ENCODE measurements at regions not wholly inside any gene's neighbourhood (a gene's known extent, or its start where the extent isn't known, plus 50 kb on each side); places are given as distances from the start of the nearest gene placed in this dataset.

DNA sequence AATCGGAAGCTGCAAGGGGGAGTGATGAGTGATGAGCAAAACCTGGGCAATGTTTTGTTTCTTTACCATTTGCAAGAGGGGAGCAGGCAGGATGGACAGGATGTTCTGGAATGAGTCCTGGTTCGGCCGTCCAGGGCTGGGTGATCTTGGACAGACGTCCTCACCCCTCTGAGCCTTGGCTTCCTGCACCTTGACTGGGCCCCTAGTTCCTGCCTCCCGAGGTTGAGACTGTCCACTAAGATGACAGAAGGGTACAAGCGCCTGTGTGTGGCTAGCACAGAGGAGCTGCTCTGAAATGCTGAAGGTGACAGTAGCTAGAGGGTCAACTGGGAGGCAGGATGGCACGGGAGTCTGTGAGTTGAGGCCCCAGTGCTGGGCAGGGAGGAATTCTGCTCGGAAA, 306.2 kb downstream of the MN1 start:
- TF ChIP-seq, protein P1, sequence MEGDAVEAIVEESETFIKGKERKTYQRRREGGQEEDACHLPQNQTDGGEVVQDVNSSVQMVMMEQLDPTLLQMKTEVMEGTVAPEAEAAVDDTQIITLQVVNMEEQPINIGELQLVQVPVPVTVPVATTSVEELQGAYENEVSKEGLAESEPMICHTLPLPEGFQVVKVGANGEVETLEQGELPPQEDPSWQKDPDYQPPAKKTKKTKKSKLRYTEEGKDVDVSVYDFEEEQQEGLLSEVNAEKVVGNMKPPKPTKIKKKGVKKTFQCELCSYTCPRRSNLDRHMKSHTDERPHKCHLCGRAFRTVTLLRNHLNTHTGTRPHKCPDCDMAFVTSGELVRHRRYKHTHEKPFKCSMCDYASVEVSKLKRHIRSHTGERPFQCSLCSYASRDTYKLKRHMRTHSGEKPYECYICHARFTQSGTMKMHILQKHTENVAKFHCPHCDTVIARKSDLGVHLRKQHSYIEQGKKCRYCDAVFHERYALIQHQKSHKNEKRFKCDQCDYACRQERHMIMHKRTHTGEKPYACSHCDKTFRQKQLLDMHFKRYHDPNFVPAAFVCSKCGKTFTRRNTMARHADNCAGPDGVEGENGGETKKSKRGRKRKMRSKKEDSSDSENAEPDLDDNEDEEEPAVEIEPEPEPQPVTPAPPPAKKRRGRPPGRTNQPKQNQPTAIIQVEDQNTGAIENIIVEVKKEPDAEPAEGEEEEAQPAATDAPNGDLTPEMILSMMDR (IDR thresholded peaks at IDR 0.05 in 4 of 5, conservative IDR thresholded peaks at IDR 0.05 in 1 of 5): no peak
- no peak for TF ChIP-seq POLR2A (IDR thresholded peaks at IDR 0.05)

Data from gastrocnemius medialis (tissue), 4 donors.